ENCODE measurements at regions not wholly inside any gene's neighbourhood (a gene's known extent, or its start where the extent isn't known, plus 50 kb on each side); places are given as distances from the start of the nearest gene placed in this dataset.
"Not testable (repeated sequence)": the region's sequence is repeated elsewhere in the genome, so short reads cannot be mapped to it uniquely, and the experiment has no call there.

- DNase-seq = no peak
Observed at GRCh38 chr10:90197766-90198165, 496.4 kb downstream of the KIF20B start.

GRCh38 chr10:90199093-90199492, 497.7 kb downstream of the KIF20B start:
- no peak for DNase-seq

- no peak for DNase-seq
Observed at GRCh38 chr10:90199513-90199912, 498.1 kb downstream of the KIF20B start.

GRCh38 chr10:90204131-90204955, 503.0 kb downstream of the KIF20B start:
- no peak for DNase-seq

GRCh38 chr10:90204956-90205314, 503.5 kb downstream of the KIF20B start:
- DNase-seq = no peak

- DNase-seq = no peak
Observed at GRCh38 chr10:90205340-90205739, 503.9 kb downstream of the KIF20B start.

GRCh38 chr10:90213346-90213745, 512.0 kb downstream of the KIF20B start:
- DNase-seq = no peak

GRCh38 chr10:90218846-90219245, 517.5 kb downstream of the KIF20B start:
- DNase-seq = no peak

GRCh38 chr10:90222372-90222771, 521.0 kb downstream of the KIF20B start:
- no peak for DNase-seq

GRCh38 chr10:90222939-90223338, 521.5 kb downstream of the KIF20B start:
- no peak for DNase-seq

GRCh38 chr10:90224791-90225566, 523.6 kb downstream of the KIF20B start:
- no peak for DNase-seq

GRCh38 chr10:90226517-90226916, 525.1 kb downstream of the KIF20B start:
- no peak for DNase-seq

GRCh38 chr10:90227217-90227656, 525.8 kb downstream of the KIF20B start:
- no peak for DNase-seq

GRCh38 chr10:90227786-90228185, 526.4 kb downstream of the KIF20B start:
- no peak for DNase-seq

- no peak for DNase-seq
Observed at GRCh38 chr10:90229486-90229885, 528.1 kb downstream of the KIF20B start.

GRCh38 chr10:90233805-90234204, 532.4 kb downstream of the KIF20B start:
- DNase-seq = not testable (repeated sequence)

GRCh38 chr10:90245623-90246022, 544.2 kb downstream of the KIF20B start:
- DNase-seq = no peak

GRCh38 chr10:90250784-90251183, 549.4 kb downstream of the KIF20B start:
- not testable (repeated sequence) for DNase-seq

GRCh38 chr10:90269699-90270098, 568.3 kb downstream of the KIF20B start:
- DNase-seq = no peak

- no peak for DNase-seq
Observed at GRCh38 chr10:90274721-90275468, 573.5 kb downstream of the KIF20B start.

GRCh38 chr10:90276894-90277475, 575.6 kb downstream of the KIF20B start:
- DNase-seq = no peak

- no peak for DNase-seq
Observed at GRCh38 chr10:90286406-90286805, 571.4 kb downstream of the HTR7 start.

- no peak for DNase-seq
Observed at GRCh38 chr10:90286941-90287340, 570.9 kb downstream of the HTR7 start.

All from right hindlimb (tissue), 1 donor.